NT2/D1 (cell line): ENCODE measurements at regions not wholly inside any gene's neighbourhood (a gene's known extent, or its start where the extent isn't known, plus 50 kb on each side); places are given as distances from the start of the nearest gene placed in this dataset.

Experiments
- SUZ12 ChIP-seq: IDR thresholded peaks from 2 replicates; pipeline ENCODE4 v1.6.1; 2011; ENCODE audit not compliant: insufficient read length, insufficient read depth; ENCODE audit errors: extremely low read depth
- YY1 ChIP-seq: IDR thresholded peaks from 2 replicates; pipeline ENCODE4 v1.6.1; 2011; ENCODE audit not compliant: insufficient read length, insufficient read depth
- ZNF274 ChIP-seq: IDR thresholded peaks from 2 replicates; pipeline ENCODE4 v1.6.1; 2011; ENCODE audit warnings: mild to moderate bottlenecking, low read depth, low read length

GRCh38 chrX:10041383-10041782 is 74.2 kb downstream of the CLDN34 start:
- TF ChIP-seq YY1 (no peak), ZNF274 (no peak), SUZ12 (no peak)
